NCI-H526 treated with DMSO at 0.1 percent for 48 hours (cell line): ENCODE measurements at regions not wholly inside any gene's neighbourhood (a gene's known extent, or its start where the extent isn't known, plus 50 kb on each side); places are given as distances from the start of the nearest gene placed in this dataset.

Experiments
- DNase-seq: peaks from one replicate; lab custom pipeline; 2025; lab: John Stamatoyannopoulos, UW

GRCh38 chr17:5635949-5636348 is 51.6 kb upstream of the NLRP1 start:
- DNase-seq = peak; percentile 44

GRCh38 chr17:5638596-5638995 is 54.3 kb upstream of the NLRP1 start:
- no peak for DNase-seq

GRCh38 chr17:5640726-5641125 is 56.4 kb upstream of the NLRP1 start:
- no peak for DNase-seq

GRCh38 chr17:5642752-5643151 is 58.4 kb upstream of the NLRP1 start:
- no peak for DNase-seq

GRCh38 chr17:5644065-5644464 is 59.8 kb upstream of the NLRP1 start:
- no peak for DNase-seq

GRCh38 chr17:5651348-5651747 is 67.0 kb upstream of the NLRP1 start:
- DNase-seq = no peak

- no peak for DNase-seq
These were observed 77.3 kb upstream of the NLRP1 start for GRCh38 chr17:5661491-5662125.

GRCh38 chr17:5662409-5663085 is 78.2 kb upstream of the NLRP1 start:
- no peak for DNase-seq

- DNase-seq = no peak
These were observed 80.9 kb upstream of the NLRP1 start for GRCh38 chr17:5665164-5665563.

- DNase-seq = peak; percentile 2
These were observed 83.6 kb upstream of the NLRP1 start for GRCh38 chr17:5667871-5668270.

- no peak for DNase-seq
These were observed 84.3 kb upstream of the NLRP1 start for GRCh38 chr17:5668557-5669138.

GRCh38 chr17:5669191-5669590 is 84.9 kb upstream of the NLRP1 start:
- no peak for DNase-seq

- no peak for DNase-seq
These were observed 87.8 kb upstream of the NLRP1 start for GRCh38 chr17:5672141-5672540.

GRCh38 chr17:5672815-5673430 is 88.6 kb upstream of the NLRP1 start:
- no peak for DNase-seq

- DNase-seq = no peak
These were observed 91.5 kb upstream of the NLRP1 start for GRCh38 chr17:5675625-5676421.

- no peak for DNase-seq
These were observed 93.3 kb upstream of the NLRP1 start for GRCh38 chr17:5677620-5678019.

- DNase-seq = no peak
These were observed 93.9 kb upstream of the NLRP1 start for GRCh38 chr17:5678171-5678570.

- no peak for DNase-seq
These were observed 96.5 kb upstream of the NLRP1 start for GRCh38 chr17:5680766-5681165.

GRCh38 chr17:5683241-5683640 is 98.9 kb upstream of the NLRP1 start:
- DNase-seq = no peak

- DNase-seq = no peak
These were observed 101.8 kb upstream of the NLRP1 start for GRCh38 chr17:5686074-5686635.

- DNase-seq = no peak
These were observed 103.3 kb upstream of the NLRP1 start for GRCh38 chr17:5687646-5688045.

GRCh38 chr17:5693821-5694220 is 109.5 kb upstream of the NLRP1 start:
- DNase-seq = no peak
